ENCODE measurements at regions not wholly inside any gene's neighbourhood (a gene's known extent, or its start where the extent isn't known, plus 50 kb on each side); places are given as distances from the start of the nearest gene placed in this dataset.

DNA sequence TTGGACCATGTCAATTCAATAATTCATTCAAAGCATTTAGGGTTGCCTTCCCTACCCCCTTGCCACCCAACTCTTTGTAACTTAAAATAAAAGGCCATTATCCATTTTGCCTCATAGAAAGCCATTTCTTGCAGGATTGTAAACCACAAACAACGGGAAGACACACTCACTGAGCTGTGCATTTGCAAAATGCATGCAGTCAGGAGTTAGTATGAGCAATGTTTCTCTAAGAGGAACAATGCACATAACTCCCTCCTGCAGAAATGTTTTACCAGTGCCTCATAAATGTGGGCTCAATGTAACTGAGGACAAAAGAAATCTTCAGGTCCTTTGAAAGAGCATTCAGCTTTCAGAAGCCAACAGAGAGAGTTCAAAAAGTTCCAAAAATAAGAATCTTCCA is 98.5 kb upstream of the ABCA1 start:
- no peak for TF ChIP-seq DPF2 (IDR thresholded peaks at IDR 0.05)
- no peak for TF ChIP-seq TEAD2 (tag; IDR thresholded peaks at IDR 0.05)
- TF ChIP-seq ZFP1 (CRISPR knock-in tag; IDR thresholded peaks at IDR 0.05), result no peak
- TF ChIP-seq NR2F6 (CRISPR knock-in tag; IDR thresholded peaks at IDR 0.05), result no peak
- no peak for TF ChIP-seq MAZ (CRISPR knock-in tag; conservative IDR thresholded peaks at IDR 0.05 in 1 of 2, IDR thresholded peaks at IDR 0.05 in 1 of 2)
- no peak for TF ChIP-seq PCBP2 (IDR thresholded peaks at IDR 0.05; ENCODE audit: low read depth, low read length, poor library complexity, severe bottlenecking)
- no peak for TF ChIP-seq SAP30 (IDR thresholded peaks at IDR 0.05; ENCODE audit: borderline replicate concordance, insufficient read depth, low read depth, low read length, poor library complexity, severe bottlenecking)
- TF ChIP-seq, protein P1, sequence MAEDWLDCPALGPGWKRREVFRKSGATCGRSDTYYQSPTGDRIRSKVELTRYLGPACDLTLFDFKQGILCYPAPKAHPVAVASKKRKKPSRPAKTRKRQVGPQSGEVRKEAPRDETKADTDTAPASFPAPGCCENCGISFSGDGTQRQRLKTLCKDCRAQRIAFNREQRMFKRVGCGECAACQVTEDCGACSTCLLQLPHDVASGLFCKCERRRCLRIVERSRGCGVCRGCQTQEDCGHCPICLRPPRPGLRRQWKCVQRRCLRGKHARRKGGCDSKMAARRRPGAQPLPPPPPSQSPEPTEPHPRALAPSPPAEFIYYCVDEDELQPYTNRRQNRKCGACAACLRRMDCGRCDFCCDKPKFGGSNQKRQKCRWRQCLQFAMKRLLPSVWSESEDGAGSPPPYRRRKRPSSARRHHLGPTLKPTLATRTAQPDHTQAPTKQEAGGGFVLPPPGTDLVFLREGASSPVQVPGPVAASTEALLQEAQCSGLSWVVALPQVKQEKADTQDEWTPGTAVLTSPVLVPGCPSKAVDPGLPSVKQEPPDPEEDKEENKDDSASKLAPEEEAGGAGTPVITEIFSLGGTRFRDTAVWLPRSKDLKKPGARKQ (CRISPR knock-in tag; IDR thresholded peaks at IDR 0.05), result no peak
- TF ChIP-seq NFRKB (IDR thresholded peaks at IDR 0.05; ENCODE audit: low read depth), result no peak
- TF ChIP-seq, protein P2, sequence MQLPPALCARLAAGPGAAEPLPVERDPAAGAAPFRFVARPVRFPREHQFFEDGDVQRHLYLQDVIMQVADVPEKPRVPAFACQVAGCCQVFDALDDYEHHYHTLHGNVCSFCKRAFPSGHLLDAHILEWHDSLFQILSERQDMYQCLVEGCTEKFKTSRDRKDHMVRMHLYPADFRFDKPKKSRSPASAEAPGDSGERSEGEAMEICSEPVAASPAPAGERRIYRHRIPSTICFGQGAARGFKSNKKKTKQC (CRISPR knock-in tag; IDR thresholded peaks at IDR 0.05), result no peak
- TF ChIP-seq RFX5 (IDR thresholded peaks at IDR 0.05; ENCODE audit: low read depth, low read length), result no peak
- TF ChIP-seq, protein P3, sequence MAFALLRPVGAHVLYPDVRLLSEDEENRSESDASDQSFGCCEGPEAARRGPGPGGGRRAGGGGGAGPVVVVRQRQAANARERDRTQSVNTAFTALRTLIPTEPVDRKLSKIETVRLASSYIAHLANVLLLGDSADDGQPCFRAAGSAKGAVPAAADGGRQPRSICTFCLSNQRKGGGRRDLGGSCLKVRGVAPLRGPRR (CRISPR knock-in tag; IDR thresholded peaks at IDR 0.05), result no peak
- TF ChIP-seq ZBED1 (IDR thresholded peaks at IDR 0.05), result no peak
- no peak for TF ChIP-seq CBX1 (IDR thresholded peaks at IDR 0.05; ENCODE audit: low read depth)
- no peaks in the 10 kb centered on the region for H4K20me1 ChIP-seq (replicated peaks; ENCODE audit: control insufficient read depth, insufficient read depth, low read length)
- H3K9me3 ChIP-seq (replicated peaks; ENCODE audit: control insufficient read depth, insufficient read depth, low read depth, low read length), result no peaks in the 10 kb centered on the region
- POLR2A ChIA-PET, result no interaction called here
- H3K4me2 ChIP-seq (ENCODE audit: insufficient read depth, low read length), result no peak overlapping the region
- BruUV-seq (replicated peaks), result no TSS peak
- peaks cover 0 to 11% of the 10 kb centered on the region in 2 experiments; a peak in 1 of 5 replicates for H3K27me3 ChIP-seq (ENCODE audit: control insufficient read depth in 2 of 2, insufficient read depth in 2 of 2, low read length in 2 of 2)
- no peaks in the 10 kb centered on the region for H3K9me1 ChIP-seq (ENCODE audit: control insufficient read depth, insufficient read depth, low read length)
- H3K36me3 ChIP-seq (ENCODE audit: control insufficient read depth, insufficient read depth, low read length), result no peaks in the 10 kb centered on the region
- no peak overlapping the region for H3K9ac ChIP-seq (ENCODE audit: insufficient read depth in 1 of 2, low read depth in 2 of 2, low read length in 2 of 2)
- FAIRE-seq (no peak), DNase-seq (ENCODE audit: extremely low read depth in 1 of 4, low spot score in 3 of 4) (no peak), ATAC-seq (no peak)
- H3K79me2 ChIP-seq (ENCODE audit: control insufficient read depth, insufficient read depth, low read length), result no peaks in the 10 kb centered on the region
- no peak overlapping the region for H3K27ac ChIP-seq (ENCODE audit: extremely low read depth, low read depth, low read length)
- 4% methylated on average over 1 of the region's 1 CpG for WGBS (ENCODE audit: insufficient coverage, low coverage, missing lambda C conversion rate)
- no peaks in the 10 kb centered on the region for H3K4me1 ChIP-seq (replicated peaks in 1 of 2; ENCODE audit: control insufficient read depth in 2 of 2, insufficient read depth in 2 of 2, low read length in 2 of 2)
- intact Hi-C loops (cut with micrococcal nuclease), result no loop called here
- no peak overlapping the region for H3K4me3 ChIP-seq
- in situ Hi-C loops (cut with MboI), result no loop called here
- no peak overlapping the region for H2AFZ ChIP-seq (ENCODE audit: low read depth, low read length)
- CTCF ChIA-PET (ENCODE audit: low intra/inter-chr PET ratio), result no interaction called here

Measured in K562 (cell line).